Erythroblast (primary cell): ENCODE measurements at regions not wholly inside any gene's neighbourhood (a gene's known extent, or its start where the extent isn't known, plus 50 kb on each side); places are given as distances from the start of the nearest gene placed in this dataset.

Source experiments
- GATA1 ChIP-seq: IDR thresholded peaks from 2 replicates; pipeline ENCODE4 v1.6.1; 2011; ENCODE audit warnings: low read depth, mild to moderate bottlenecking, control low read depth, low read length, moderate library complexity
- POLR2A ChIP-seq: IDR thresholded peaks from 2 replicates; pipeline ENCODE4 v1.6.1; 2011; ENCODE audit warnings: mild to moderate bottlenecking, low read length

- TF ChIP-seq POLR2A (no peak), GATA1 (no peak)
Observed at GRCh38 chr1:106944721-106945120, 111.8 kb upstream of the PRMT6 start.
